A549 (cell line): ENCODE measurements at regions not wholly inside any gene's neighbourhood (a gene's known extent, or its start where the extent isn't known, plus 50 kb on each side); places are given as distances from the start of the nearest gene placed in this dataset.
"Not testable (repeated sequence)": the region's sequence is repeated elsewhere in the genome, so short reads cannot be mapped to it uniquely, and the experiment has no call there.

Source experiments
- CHD2 ChIP-seq: fragments of 150-350 bp; IDR thresholded peaks from 2 replicates; pipeline ENCODE4 v1.6.1; 2014; ENCODE audit warnings: low read length; ENCODE audit not compliant: partially characterized antibody
- FOSB ChIP-seq: fragments of 250-450 bp; sonication (Bioruptor Pico); IDR thresholded peaks from 2 replicates; pipeline ENCODE4 v1.5.0; 2020; ENCODE audit warnings: mild to moderate bottlenecking, moderate library complexity
- MAFK ChIP-seq: fragments of 450-650 bp; IDR thresholded peaks from 2 replicates; pipeline ENCODE4 v1.6.1; 2014; ENCODE audit not compliant: partially characterized antibody
- NPAS2 ChIP-seq: fragments of 250-450 bp; sonication (Bioruptor Pico); IDR thresholded peaks from 2 replicates; pipeline ENCODE4 v1.8.0; 2022; ENCODE audit warnings: mild to moderate bottlenecking, moderate library complexity, borderline replicate concordance
- PHF8 ChIP-seq: fragments of 200-600 bp; sonication (generic); IDR thresholded peaks from 2 replicates; pipeline ENCODE4 v1.6.1; 2016; ENCODE audit warnings: low read depth, mild to moderate bottlenecking, antibody characterized with exemption, moderate library complexity, borderline replicate concordance
- POLR2A ChIP-seq: IDR thresholded peaks from 2 replicates; pipeline ENCODE4 v1.6.1; 2012; ENCODE audit warnings: mild to moderate bottlenecking, low read length
- ZC3H11A ChIP-seq: fragments of 450-650 bp; IDR thresholded peaks from 2 replicates; pipeline ENCODE4 v1.6.1; 2014; ENCODE audit warnings: antibody characterized with exemption, mild to moderate bottlenecking
- TF ChIP-seq, protein P1 (sequence below): fragments of 450-650 bp; IDR thresholded peaks from 2 replicates; pipeline ENCODE4 v1.6.1; 2014; ENCODE audit warnings: antibody characterized with exemption
- TF ChIP-seq, protein P2 (sequence below): fragments of >200 bp; sonication (Bioruptor Twin); formaldehyde crosslinking; IDR thresholded peaks from 3 replicates; pipeline ENCODE4 v1.5.1; 2016

DNA sequence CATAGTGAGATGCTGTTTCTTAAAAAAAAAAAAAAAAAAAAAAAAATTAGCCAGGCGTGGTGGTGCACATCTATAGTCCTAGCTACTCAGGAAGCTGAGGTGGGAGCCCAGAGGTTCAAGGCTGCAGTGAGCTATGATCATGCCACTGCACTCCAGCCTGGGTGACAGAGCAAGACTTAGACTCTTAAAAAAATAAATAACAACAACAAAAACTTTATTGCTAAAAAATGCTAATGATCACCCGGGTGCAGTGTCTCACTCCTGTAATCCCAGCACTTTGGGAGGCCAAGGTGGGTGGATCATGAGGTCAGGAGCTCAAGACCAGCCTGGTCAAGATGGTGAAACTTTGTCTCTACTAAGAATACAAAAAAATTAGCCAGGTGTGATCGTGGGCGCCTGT, 119.5 kb upstream of the RAB4A start:
- not testable (repeated sequence) for TF ChIP-seq MAFK; CHD2; POLR2A; ZC3H11A; FOSB; PHF8; NPAS2 (CRISPR knock-in tag)
- TF ChIP-seq, protein P1, sequence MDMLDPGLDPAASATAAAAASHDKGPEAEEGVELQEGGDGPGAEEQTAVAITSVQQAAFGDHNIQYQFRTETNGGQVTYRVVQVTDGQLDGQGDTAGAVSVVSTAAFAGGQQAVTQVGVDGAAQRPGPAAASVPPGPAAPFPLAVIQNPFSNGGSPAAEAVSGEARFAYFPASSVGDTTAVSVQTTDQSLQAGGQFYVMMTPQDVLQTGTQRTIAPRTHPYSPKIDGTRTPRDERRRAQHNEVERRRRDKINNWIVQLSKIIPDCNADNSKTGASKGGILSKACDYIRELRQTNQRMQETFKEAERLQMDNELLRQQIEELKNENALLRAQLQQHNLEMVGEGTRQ, result not testable (repeated sequence)
- TF ChIP-seq, protein P2, sequence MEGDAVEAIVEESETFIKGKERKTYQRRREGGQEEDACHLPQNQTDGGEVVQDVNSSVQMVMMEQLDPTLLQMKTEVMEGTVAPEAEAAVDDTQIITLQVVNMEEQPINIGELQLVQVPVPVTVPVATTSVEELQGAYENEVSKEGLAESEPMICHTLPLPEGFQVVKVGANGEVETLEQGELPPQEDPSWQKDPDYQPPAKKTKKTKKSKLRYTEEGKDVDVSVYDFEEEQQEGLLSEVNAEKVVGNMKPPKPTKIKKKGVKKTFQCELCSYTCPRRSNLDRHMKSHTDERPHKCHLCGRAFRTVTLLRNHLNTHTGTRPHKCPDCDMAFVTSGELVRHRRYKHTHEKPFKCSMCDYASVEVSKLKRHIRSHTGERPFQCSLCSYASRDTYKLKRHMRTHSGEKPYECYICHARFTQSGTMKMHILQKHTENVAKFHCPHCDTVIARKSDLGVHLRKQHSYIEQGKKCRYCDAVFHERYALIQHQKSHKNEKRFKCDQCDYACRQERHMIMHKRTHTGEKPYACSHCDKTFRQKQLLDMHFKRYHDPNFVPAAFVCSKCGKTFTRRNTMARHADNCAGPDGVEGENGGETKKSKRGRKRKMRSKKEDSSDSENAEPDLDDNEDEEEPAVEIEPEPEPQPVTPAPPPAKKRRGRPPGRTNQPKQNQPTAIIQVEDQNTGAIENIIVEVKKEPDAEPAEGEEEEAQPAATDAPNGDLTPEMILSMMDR, result not testable (repeated sequence)
